ENCODE measurements at regions not wholly inside any gene's neighbourhood (a gene's known extent, or its start where the extent isn't known, plus 50 kb on each side); places are given as distances from the start of the nearest gene placed in this dataset.

DNA sequence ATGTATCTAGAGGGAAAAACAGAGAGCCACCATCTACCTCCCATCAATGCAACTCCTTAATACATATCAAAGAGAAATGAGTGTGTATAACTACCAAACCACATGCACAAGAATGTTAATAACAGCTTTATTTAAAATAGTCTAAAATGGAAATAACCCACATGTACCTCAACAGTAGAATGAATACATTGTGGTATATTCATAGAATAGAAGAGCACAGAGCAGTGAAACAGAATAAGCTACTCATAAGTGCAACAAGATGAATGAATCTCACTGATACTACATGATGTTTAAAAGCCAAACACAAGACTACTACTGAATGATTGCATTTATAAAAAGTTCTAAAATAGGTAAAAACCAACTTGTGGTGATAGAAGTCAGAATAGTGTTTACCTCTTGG, 232.5 kb downstream of the BTG1 start:
- TF ChIP-seq, protein P1, sequence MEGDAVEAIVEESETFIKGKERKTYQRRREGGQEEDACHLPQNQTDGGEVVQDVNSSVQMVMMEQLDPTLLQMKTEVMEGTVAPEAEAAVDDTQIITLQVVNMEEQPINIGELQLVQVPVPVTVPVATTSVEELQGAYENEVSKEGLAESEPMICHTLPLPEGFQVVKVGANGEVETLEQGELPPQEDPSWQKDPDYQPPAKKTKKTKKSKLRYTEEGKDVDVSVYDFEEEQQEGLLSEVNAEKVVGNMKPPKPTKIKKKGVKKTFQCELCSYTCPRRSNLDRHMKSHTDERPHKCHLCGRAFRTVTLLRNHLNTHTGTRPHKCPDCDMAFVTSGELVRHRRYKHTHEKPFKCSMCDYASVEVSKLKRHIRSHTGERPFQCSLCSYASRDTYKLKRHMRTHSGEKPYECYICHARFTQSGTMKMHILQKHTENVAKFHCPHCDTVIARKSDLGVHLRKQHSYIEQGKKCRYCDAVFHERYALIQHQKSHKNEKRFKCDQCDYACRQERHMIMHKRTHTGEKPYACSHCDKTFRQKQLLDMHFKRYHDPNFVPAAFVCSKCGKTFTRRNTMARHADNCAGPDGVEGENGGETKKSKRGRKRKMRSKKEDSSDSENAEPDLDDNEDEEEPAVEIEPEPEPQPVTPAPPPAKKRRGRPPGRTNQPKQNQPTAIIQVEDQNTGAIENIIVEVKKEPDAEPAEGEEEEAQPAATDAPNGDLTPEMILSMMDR (IDR thresholded peaks at IDR 0.05; ENCODE audit: low read depth, low read length, missing control alignments): no peak
- H3K4me3 ChIP-seq (replicated peaks; ENCODE audit: low read depth, low read length): no peak overlapping the region
- no peak for DNase-seq (ENCODE audit: extremely low read depth, low read depth)

DNA sequence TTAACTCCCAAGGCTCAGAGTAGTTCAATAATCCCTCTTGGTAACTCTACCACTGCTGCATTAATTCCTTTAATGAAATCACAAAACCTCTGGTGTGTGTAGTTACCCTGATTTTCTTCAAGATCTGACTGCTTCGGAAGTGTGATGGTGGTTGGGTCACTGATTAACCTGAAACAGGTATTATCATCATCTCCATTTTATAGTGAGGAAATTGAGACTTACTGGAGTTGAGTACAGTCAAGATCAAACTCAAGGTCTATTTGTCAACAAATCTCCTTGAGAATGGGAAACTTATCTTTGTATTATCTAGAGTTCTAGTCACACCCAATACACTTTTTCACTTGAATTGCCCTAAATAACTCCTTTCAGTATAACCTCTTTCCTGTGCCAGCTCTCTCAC, 233.5 kb downstream of the BTG1 start:
- TF ChIP-seq, protein P1 (IDR thresholded peaks at IDR 0.05; ENCODE audit: low read depth, low read length, missing control alignments): no peak
- H3K4me3 ChIP-seq (replicated peaks; ENCODE audit: low read depth, low read length): no peak overlapping the region
- DNase-seq (ENCODE audit: extremely low read depth, low read depth): no peak

DNA sequence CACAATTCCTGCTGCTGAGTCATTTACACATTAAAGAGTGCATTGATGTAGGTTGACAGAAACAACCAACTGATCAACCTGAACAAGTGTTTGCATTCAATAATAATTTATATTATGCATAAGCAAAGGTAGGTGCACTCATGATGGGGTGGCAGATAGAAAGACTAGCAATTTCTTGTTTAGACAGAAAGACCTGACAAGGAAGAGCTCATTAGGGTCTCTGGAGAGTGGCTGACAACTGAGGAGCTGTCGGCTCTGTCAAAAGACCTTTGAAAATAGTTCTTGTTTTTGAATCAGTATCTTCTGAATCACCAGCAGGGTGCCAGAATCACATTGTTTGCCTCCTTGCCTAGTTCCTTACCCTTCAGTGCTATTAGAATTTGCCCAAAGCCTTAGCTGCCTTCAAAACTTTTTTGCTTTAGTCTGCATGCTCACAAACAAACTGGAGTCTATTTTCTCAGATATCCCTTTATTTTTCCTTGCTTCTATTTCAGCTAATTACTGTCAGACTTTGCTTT, 234.7 kb downstream of the BTG1 start:
- no peak overlapping the region for H3K4me3 ChIP-seq (replicated peaks; ENCODE audit: low read depth, low read length)
- TF ChIP-seq, protein P1 (IDR thresholded peaks at IDR 0.05; ENCODE audit: low read depth, low read length, missing control alignments): no peak
- no peak for DNase-seq (ENCODE audit: extremely low read depth, low read depth)

DNA sequence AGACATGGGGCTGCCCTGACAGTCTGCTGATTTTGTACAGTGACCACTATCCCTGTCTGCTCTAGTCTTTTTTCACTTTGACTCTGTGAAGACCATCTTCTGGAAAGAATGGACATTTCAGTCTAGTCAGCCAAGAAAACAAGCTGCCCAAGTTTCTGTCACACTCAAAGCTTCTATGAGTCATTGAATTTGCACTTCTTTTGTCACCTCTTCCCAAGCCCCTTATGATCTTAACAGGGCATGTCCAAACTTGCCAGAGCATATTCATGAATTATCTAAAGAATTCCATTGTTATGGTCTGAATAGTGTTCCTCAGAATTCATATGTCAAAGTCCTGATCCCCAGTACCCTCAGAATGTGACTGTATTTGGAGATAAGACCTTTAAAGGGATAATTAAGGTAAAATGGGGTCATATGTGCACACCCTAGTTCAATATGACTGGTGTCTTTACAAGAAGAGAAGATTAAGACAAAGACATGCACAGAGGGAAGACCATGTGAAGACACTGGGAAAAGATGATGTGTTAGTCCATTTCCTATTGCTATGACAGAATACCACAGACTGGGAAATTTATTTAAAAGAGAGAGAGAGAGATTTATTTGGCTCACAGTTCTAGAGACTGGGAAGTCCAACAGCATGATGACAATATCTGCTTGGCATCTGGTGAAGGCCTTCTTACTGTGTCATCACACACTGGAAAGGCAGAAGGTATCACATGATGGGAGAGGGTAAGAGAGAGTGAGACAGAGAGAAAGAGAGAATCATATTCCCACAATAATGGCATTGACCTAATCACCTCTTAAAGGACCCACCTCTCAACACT, 242.6 kb downstream of the BTG1 start:
- no peak overlapping the region for H3K4me3 ChIP-seq (replicated peaks; ENCODE audit: low read depth, low read length)
- TF ChIP-seq, protein P1 (IDR thresholded peaks at IDR 0.05; ENCODE audit: low read depth, low read length, missing control alignments): no peak
- DNase-seq (ENCODE audit: extremely low read depth, low read depth): no peak

DNA sequence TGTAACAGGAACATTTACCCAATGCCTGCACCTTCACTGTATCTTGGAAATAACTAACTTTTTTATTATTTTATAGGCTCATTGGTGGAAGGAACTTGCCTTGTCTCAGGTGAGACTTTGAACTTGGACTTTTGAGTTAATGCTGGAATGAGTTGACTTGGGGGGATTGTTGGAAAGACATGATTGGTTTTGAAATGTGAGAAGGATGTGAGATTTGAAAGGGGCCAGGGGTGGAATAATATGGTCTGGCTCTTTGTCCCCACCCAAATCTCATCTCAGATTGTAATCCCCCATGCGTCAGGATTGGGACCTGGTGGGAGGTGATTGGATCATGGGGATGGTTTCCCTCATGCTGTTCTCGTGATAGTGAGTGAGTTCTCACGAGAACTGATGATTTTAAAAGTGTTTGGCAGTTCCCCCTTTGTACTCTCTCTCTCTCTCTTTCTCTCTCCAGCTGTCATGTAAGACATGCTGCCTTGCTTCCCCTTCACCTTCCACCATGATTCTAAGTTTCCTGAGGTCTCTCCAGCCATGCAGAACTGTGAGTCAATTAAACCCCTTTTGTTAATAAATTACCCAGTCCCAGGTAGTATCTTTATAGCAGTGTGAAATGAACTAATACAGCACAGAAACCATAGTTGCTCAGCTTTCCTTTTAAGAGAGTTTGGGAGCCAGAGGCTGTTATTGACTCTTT, 244.1 kb downstream of the BTG1 start:
- TF ChIP-seq, protein P1 (IDR thresholded peaks at IDR 0.05; ENCODE audit: low read depth, low read length, missing control alignments): no peak
- no peak for DNase-seq (ENCODE audit: extremely low read depth, low read depth)
- H3K4me3 ChIP-seq (replicated peaks; ENCODE audit: low read depth, low read length): no peak overlapping the region

DNA sequence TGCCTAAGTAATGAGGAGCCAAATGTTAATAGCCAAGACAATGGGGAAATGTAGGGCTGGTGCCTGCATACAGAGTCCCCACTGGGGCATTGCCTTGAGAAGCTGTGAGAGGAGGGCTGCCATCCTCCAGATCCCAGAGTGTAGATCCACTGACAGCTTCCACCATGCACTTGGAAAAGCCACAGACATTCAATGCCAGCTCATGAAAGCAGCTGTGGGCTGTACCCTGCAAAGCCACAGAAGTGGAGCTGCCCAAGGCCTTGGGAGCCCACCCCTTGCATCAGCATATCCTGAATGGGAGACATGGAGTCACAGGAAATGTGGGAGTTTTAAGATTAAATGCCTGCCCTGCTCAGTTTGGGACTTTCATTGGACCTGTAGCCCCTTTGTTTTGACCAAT, 244.7 kb downstream of the BTG1 start:
- no peak for DNase-seq (ENCODE audit: extremely low read depth, low read depth)
- TF ChIP-seq, protein P1 (IDR thresholded peaks at IDR 0.05; ENCODE audit: low read depth, low read length, missing control alignments): no peak
- H3K4me3 ChIP-seq (replicated peaks; ENCODE audit: low read depth, low read length): no peak overlapping the region

Data from HFF-Myc (cell line).